OCI-LY7 (cell line): ENCODE measurements at regions not wholly inside any gene's neighbourhood (a gene's known extent, or its start where the extent isn't known, plus 50 kb on each side); places are given as distances from the start of the nearest gene placed in this dataset.

Source experiments
- BruUV-seq: library from RNA; stranded (reverse); fragments of 400-500 nt; replicated peaks from 2 replicates; lab custom pipeline; 2021; lab: Mats Ljungman, UMichigan
- CTCF ChIA-PET: fragments of 300-600 bp; sonication (Branson Sonifier 250); formaldehyde crosslinking; loops from one replicate; lab custom pipeline; 2022; ENCODE audit warnings: antibody characterized with exemption; ENCODE audit not compliant: unreplicated experiment; lab: Charles Lee
- POLR2A ChIA-PET: fragments of 300-600 bp; sonication (Branson Sonifier 250); formaldehyde crosslinking; loops from one replicate; lab custom pipeline; 2022; ENCODE audit warnings: antibody characterized with exemption; lab: Charles Lee
- DNase-seq: peaks from one replicate; pipeline ENCODE4 v3.0.0-alpha.2; 2015; ENCODE audit warnings: low spot score
- H2AFZ ChIP-seq: fragments of 200-600 bp; sonication (generic), shearing (Covaris generic); 2 replicates; pipeline ENCODE4 v1.6.1; 2014; ENCODE audit warnings: mild to moderate bottlenecking, antibody characterized with exemption, low read length, moderate library complexity
- H3K27ac ChIP-seq: fragments of 200-600 bp; sonication (generic); 2 replicates; pipeline ENCODE4 v1.5.1; 2014; ENCODE audit warnings: mixed run types, low read depth, mild to moderate bottlenecking, moderate library complexity, low read length, inconsistent platforms; ENCODE audit not compliant: poor library complexity, severe bottlenecking
- H3K36me3 ChIP-seq: fragments of 200-600 bp; sonication (generic); 2 replicates; pipeline ENCODE4 v1.6.1; 2014; ENCODE audit warnings: mild to moderate bottlenecking, antibody characterized with exemption, low read length, moderate library complexity, mixed read lengths; ENCODE audit not compliant: insufficient read depth
- H3K4me1 ChIP-seq: fragments of 200-600 bp; sonication (generic); 2 replicates; pipeline ENCODE4 v1.5.1; 2014; ENCODE audit warnings: mild to moderate bottlenecking, low read length; ENCODE audit not compliant: insufficient read depth, poor library complexity, severe bottlenecking
- H3K4me2 ChIP-seq: fragments of 200-600 bp; sonication (generic); 2 replicates; pipeline ENCODE4 v1.6.1; 2014; ENCODE audit warnings: mild to moderate bottlenecking, low read length
- H3K4me3 ChIP-seq: fragments of 200-600 bp; sonication (generic); 2 replicates; pipeline ENCODE4 v1.5.1; 2014; ENCODE audit warnings: mild to moderate bottlenecking, low read depth, low read length; ENCODE audit not compliant: poor library complexity, severe bottlenecking
- H3K79me2 ChIP-seq: fragments of 200-600 bp; sonication (generic); 2 replicates; pipeline ENCODE4 v1.6.1; 2016; ENCODE audit warnings: low read depth, mild to moderate bottlenecking, low read length, moderate library complexity, mixed read lengths; ENCODE audit not compliant: insufficient read depth
- H3K9me2 ChIP-seq: fragments of 200-600 bp; sonication (generic); 2 replicates; pipeline ENCODE4 v1.6.1; 2016; ENCODE audit warnings: mild to moderate bottlenecking, low read length, mixed read lengths; ENCODE audit not compliant: insufficient read depth
- H3K9me3 ChIP-seq: fragments of 200-600 bp; sonication (generic); 2 replicates; pipeline ENCODE4 v1.6.1; 2014; ENCODE audit warnings: mild to moderate bottlenecking, mixed run types, low read length, mixed read lengths
- H4K20me1 ChIP-seq: fragments of 200-600 bp; sonication (generic); 2 replicates; pipeline ENCODE4 v1.6.1; 2014; ENCODE audit warnings: mild to moderate bottlenecking, antibody characterized with exemption, low read length, moderate library complexity, mixed read lengths; ENCODE audit not compliant: insufficient read depth
- EZH2phosphoT487 ChIP-seq: fragments of 200-600 bp; sonication (generic); IDR thresholded peaks from 2 replicates; pipeline ENCODE4 v1.6.1; 2018; ENCODE audit warnings: low read depth, borderline replicate concordance, mild to moderate bottlenecking, mixed run types, antibody characterized with exemption, low read length, moderate library complexity, mixed read lengths
- intact Hi-C: fragments of 100-400 bp; cut with micrococcal nuclease; formaldehyde crosslinking; loops from one replicate; pipeline ENCODE4 v1.10.0; 2022; ENCODE audit not compliant: unreplicated experiment
- TF ChIP-seq, protein P1 (sequence below): fragments of 200-600 bp; sonication (generic); conservative IDR thresholded peaks from 2 replicates; pipeline ENCODE4 v1.5.1; 2014; ENCODE audit warnings: mild to moderate bottlenecking, antibody characterized with exemption, low read length, moderate library complexity, mixed read lengths

DNA sequence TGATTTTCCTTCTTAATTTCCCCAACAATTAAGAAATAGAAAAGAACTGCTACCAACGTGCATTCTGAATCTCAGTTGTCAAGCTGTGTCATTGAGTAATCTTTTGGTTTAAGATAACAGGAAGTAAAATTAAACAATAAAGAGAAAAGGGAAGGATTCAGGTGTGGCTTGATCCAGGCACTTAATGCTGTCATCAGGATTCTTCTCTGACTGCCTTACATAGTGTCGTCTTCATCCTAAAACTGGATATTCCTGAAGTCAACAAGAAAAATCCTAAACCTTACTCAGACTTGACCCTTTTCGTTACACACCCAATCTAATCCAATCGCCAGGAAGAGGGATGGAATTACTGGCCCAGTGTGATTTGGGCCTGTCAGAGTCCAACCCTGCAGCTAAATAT lies 443.8 kb downstream of the MED13L start:
- H3K27ac ChIP-seq: no peak overlapping the region
- H3K4me3 ChIP-seq: no peak overlapping the region
- H3K9me3 ChIP-seq: no peaks in the 10 kb centered on the region
- BruUV-seq: no TSS peak
- DNase-seq: no peak
- H4K20me1 ChIP-seq: no peaks in the 10 kb centered on the region
- POLR2A ChIA-PET: interaction anchor here (0.7 to 1.9 kb wide), 2 partner anchors 11 to 29 kb away, joined by 3 to 9 read pairs; no protein-coding TSS in a partner anchor
- no peaks in the 10 kb centered on the region for H3K79me2 ChIP-seq
- H2AFZ ChIP-seq: no peak overlapping the region
- intact Hi-C loops: no loop called here
- H3K9me2 ChIP-seq: no peaks in the 10 kb centered on the region
- H3K36me3 ChIP-seq: no peaks in the 10 kb centered on the region
- no peaks in the 10 kb centered on the region for H3K4me1 ChIP-seq
- TF ChIP-seq EZH2phosphoT487: no peak
- TF ChIP-seq, protein P1, sequence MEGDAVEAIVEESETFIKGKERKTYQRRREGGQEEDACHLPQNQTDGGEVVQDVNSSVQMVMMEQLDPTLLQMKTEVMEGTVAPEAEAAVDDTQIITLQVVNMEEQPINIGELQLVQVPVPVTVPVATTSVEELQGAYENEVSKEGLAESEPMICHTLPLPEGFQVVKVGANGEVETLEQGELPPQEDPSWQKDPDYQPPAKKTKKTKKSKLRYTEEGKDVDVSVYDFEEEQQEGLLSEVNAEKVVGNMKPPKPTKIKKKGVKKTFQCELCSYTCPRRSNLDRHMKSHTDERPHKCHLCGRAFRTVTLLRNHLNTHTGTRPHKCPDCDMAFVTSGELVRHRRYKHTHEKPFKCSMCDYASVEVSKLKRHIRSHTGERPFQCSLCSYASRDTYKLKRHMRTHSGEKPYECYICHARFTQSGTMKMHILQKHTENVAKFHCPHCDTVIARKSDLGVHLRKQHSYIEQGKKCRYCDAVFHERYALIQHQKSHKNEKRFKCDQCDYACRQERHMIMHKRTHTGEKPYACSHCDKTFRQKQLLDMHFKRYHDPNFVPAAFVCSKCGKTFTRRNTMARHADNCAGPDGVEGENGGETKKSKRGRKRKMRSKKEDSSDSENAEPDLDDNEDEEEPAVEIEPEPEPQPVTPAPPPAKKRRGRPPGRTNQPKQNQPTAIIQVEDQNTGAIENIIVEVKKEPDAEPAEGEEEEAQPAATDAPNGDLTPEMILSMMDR: no peak
- CTCF ChIA-PET: no interaction called here
- H3K4me2 ChIP-seq: no peak overlapping the region

DNA sequence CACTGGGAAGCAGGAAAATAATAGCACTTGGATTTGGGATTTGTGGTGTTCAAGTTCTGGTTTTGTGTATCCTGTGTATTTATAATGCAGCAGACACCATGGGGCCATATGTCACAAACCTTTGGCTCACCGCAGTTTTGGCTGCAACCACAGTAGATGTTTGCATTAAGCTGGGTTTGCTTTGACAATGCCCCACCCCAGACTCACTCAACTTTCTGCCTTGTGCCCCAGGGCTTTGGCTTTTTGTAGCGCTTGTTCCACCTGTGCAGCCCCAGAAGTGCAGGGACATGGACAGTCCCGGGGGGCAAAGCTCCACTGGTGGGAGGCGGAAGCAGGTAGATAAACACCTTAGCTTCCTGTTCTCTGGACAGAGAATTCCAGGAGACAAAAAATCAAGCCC lies 446.9 kb downstream of the MED13L start:
- intact Hi-C loops: no loop called here
- Histone ChIP-seq H3K9me3 (no peaks in the 10 kb centered on the region), H3K4me3 (no peak overlapping the region), H3K27ac (no peak overlapping the region), H2AFZ (no peak overlapping the region), H3K9me2 (no peaks in the 10 kb centered on the region), H3K79me2 (no peaks in the 10 kb centered on the region), H3K4me2 (no peak overlapping the region), H4K20me1 (no peaks in the 10 kb centered on the region), H3K36me3 (no peaks in the 10 kb centered on the region), H3K4me1 (no peaks in the 10 kb centered on the region)
- ChIA-PET POLR2A (no interaction called here), CTCF (no interaction called here)
- no peak for DNase-seq
- no TSS peak for BruUV-seq
- no peak for TF ChIP-seq EZH2phosphoT487
- TF ChIP-seq, protein P1: no peak

DNA sequence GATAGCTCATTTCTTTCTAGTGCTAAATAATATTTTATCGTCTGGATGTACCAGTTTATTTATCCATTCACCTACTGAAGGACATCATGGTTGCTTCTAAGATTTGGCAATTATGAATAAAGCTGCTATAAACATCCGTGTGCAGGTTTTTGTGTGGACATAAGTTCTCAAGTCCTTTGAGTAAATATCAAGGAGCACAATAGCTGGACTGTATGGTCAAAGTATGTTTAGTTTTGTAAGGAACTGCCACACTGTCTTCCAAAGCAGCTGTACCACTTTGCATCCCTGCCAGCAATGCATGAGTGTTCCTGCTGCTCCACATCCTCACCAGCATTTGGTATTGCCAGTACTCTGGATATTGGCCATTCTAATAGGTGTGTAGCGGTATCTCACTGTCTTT lies 447.4 kb downstream of the MED13L start:
- TF ChIP-seq, protein P1: no peak
- no peak for TF ChIP-seq EZH2phosphoT487
- Histone ChIP-seq H3K4me1 (no peaks in the 10 kb centered on the region), H3K4me3 (no peak overlapping the region), H3K79me2 (no peaks in the 10 kb centered on the region), H3K9me3 (no peaks in the 10 kb centered on the region), H3K36me3 (no peaks in the 10 kb centered on the region), H4K20me1 (no peaks in the 10 kb centered on the region), H3K9me2 (no peaks in the 10 kb centered on the region), H3K27ac (no peak overlapping the region), H2AFZ (no peak overlapping the region), H3K4me2 (no peak overlapping the region)
- ChIA-PET POLR2A (no interaction called here), CTCF (no interaction called here)
- DNase-seq: no peak
- no TSS peak for BruUV-seq
- intact Hi-C loops: no loop called here
